Endothelial cell (in vitro differentiated cells): ENCODE measurements at regions not wholly inside any gene's neighbourhood (a gene's known extent, or its start where the extent isn't known, plus 50 kb on each side); places are given as distances from the start of the nearest gene placed in this dataset.
"Not testable (repeated sequence)": the region's sequence is repeated elsewhere in the genome, so short reads cannot be mapped to it uniquely, and the experiment has no call there.

ENCODE experiments used
- DNase-seq: peaks from one replicate; pipeline ENCODE4 v3.0.0; 2021; ENCODE audit warnings: low spot score
- H3K27ac Mint-ChIP-seq: one replicate; pipeline ENCODE4 v1.8.0; 2021; ENCODE audit warnings: mixed read lengths, inconsistent platforms; ENCODE audit not compliant: unreplicated experiment
- H3K27me3 Mint-ChIP-seq: one replicate; pipeline ENCODE4 v1.8.0; 2021; ENCODE audit warnings: mild to moderate bottlenecking, moderate library complexity, mixed read lengths, inconsistent platforms; ENCODE audit not compliant: unreplicated experiment
- H3K36me3 Mint-ChIP-seq: one replicate; pipeline ENCODE4 v1.8.0; 2021; ENCODE audit warnings: mild to moderate bottlenecking, low read depth, mixed read lengths, inconsistent platforms; ENCODE audit not compliant: unreplicated experiment
- H3K4me1 Mint-ChIP-seq: one replicate; pipeline ENCODE4 v1.8.0; 2021; ENCODE audit warnings: mild to moderate bottlenecking, mixed read lengths, inconsistent platforms; ENCODE audit not compliant: unreplicated experiment
- H3K4me3 Mint-ChIP-seq: one replicate; pipeline ENCODE4 v1.8.0; 2021; ENCODE audit warnings: mild to moderate bottlenecking, mixed read lengths, inconsistent platforms; ENCODE audit not compliant: unreplicated experiment
- H3K9me3 Mint-ChIP-seq: one replicate; pipeline ENCODE4 v1.8.0; 2021; ENCODE audit warnings: mixed read lengths, inconsistent platforms; ENCODE audit not compliant: unreplicated experiment
- CTCF ChIP-seq: fragments of 200-600 bp; sonication (generic); IDR thresholded peaks from one replicate; pipeline ENCODE4 v1.5.0; 2021; ENCODE audit warnings: antibody characterized with exemption; ENCODE audit not compliant: unreplicated experiment

- Mint-ChIP-seq H3K4me1 (peaks cover 4% of the 10 kb centered on the region), H3K27me3 (no peaks in the 10 kb centered on the region), H3K9me3 (no peaks in the 10 kb centered on the region), H3K27ac (no peak overlapping the region), H3K4me3 (no peak overlapping the region), H3K36me3 (no peaks in the 10 kb centered on the region)
- no peak for DNase-seq
- TF ChIP-seq CTCF = no peak
Measured at GRCh38 chr5:82422001-82422740, 144.0 kb upstream of the RPS23 start.

GRCh38 chr5:82421119-82421518, 143.0 kb upstream of the RPS23 start:
- Mint-ChIP-seq H3K27me3 (no peaks in the 10 kb centered on the region), H3K4me1 (no peaks in the 10 kb centered on the region), H3K4me3 (no peak overlapping the region), H3K36me3 (no peaks in the 10 kb centered on the region), H3K27ac (no peak overlapping the region), H3K9me3 (no peaks in the 10 kb centered on the region)
- no peak for DNase-seq
- TF ChIP-seq CTCF = no peak

GRCh38 chr5:82420524-82420923, 142.4 kb upstream of the RPS23 start:
- H3K27ac Mint-ChIP-seq = not testable (repeated sequence)

GRCh38 chr5:82419559-82420332, 141.6 kb upstream of the RPS23 start:
- H3K27ac Mint-ChIP-seq = no peak overlapping the region
- H3K9me3 Mint-ChIP-seq = no peaks in the 10 kb centered on the region
- DNase-seq = no peak
- H3K36me3 Mint-ChIP-seq = no peaks in the 10 kb centered on the region
- H3K4me3 Mint-ChIP-seq = no peak overlapping the region
- no peak for TF ChIP-seq CTCF
- H3K27me3 Mint-ChIP-seq = peaks cover 1% of the 10 kb centered on the region
- H3K4me1 Mint-ChIP-seq = no peaks in the 10 kb centered on the region

More at GRCh38 chr5:82420524-82420923, 142.4 kb upstream of the RPS23 start:
- not testable (repeated sequence) for DNase-seq, H3K36me3 Mint-ChIP-seq, H3K27me3 Mint-ChIP-seq, H3K9me3 Mint-ChIP-seq, H3K4me1 Mint-ChIP-seq, H3K4me3 Mint-ChIP-seq

- Mint-ChIP-seq H3K36me3 (no peaks in the 10 kb centered on the region), H3K9me3 (no peaks in the 10 kb centered on the region), H3K4me1 (no peaks in the 10 kb centered on the region), H3K4me3 (no peak overlapping the region), H3K27ac (no peak overlapping the region), H3K27me3 (peaks cover 1% of the 10 kb centered on the region)
- no peak for DNase-seq
- TF ChIP-seq CTCF = no peak
Measured at GRCh38 chr5:82418608-82418950, 140.4 kb upstream of the RPS23 start.
